Upper lobe of left lung (tissue), 4 donors: ENCODE measurements at regions not wholly inside any gene's neighbourhood (a gene's known extent, or its start where the extent isn't known, plus 50 kb on each side); places are given as distances from the start of the nearest gene placed in this dataset.

ENCODE experiments used
- CTCF ChIP-seq, 6 experiments: fragments of 450-650 bp in 4 of 6; fragments of 200-600 bp in 2 of 6; sonication (generic) in 2 of 6; IDR thresholded peaks; one replicate each; pipeline ENCODE4 v1.5.1; 2016 to 2019; ENCODE audit warnings: antibody characterized with exemption in 6 of 6
- POLR2A ChIP-seq, 4 donors: fragments of 450-650 bp; IDR thresholded peaks; one replicate each; pipeline ENCODE4 v1.5.1; 2016 to 2017; ENCODE audit warnings: antibody characterized with exemption in 4 of 4, mild to moderate bottlenecking in 2 of 4

- no peak for TF ChIP-seq CTCF (IDR thresholded peaks at IDR 0.05)
- no peak for TF ChIP-seq POLR2A (IDR thresholded peaks at IDR 0.05)
These were observed 592.0 kb downstream of the IQCM start for GRCh38 chr4:149223659-149224058.
